NB4 (cell line): ENCODE measurements at regions not wholly inside any gene's neighbourhood (a gene's known extent, or its start where the extent isn't known, plus 50 kb on each side); places are given as distances from the start of the nearest gene placed in this dataset.

Source experiments
- DNase-seq: peaks from one replicate; pipeline ENCODE4 v3.0.0; 2010; ENCODE audit warnings: low read depth
- H3K4me3 ChIP-seq: one replicate; pipeline ENCODE4 v1.5.1; 2011; ENCODE audit warnings: mild to moderate bottlenecking, low read depth, low read length, moderate library complexity
- CTCF ChIP-seq: IDR thresholded peaks from one replicate; pipeline ENCODE4 v1.5.1; 2012; ENCODE audit warnings: low read depth, low read length
- MAX ChIP-seq: IDR thresholded peaks from 2 replicates; pipeline ENCODE4 v1.6.1; 2011; ENCODE audit warnings: low read depth, low read length
- MYC ChIP-seq: IDR thresholded peaks from 2 replicates; pipeline ENCODE4 v1.6.1; 2011; ENCODE audit warnings: low read depth, low read length
- POLR2A ChIP-seq: IDR thresholded peaks from 2 replicates; pipeline ENCODE4 v1.6.1; 2011; ENCODE audit warnings: mild to moderate bottlenecking; ENCODE audit not compliant: insufficient read length; ENCODE audit errors: extremely low read depth

- no peak for TF ChIP-seq MYC
- TF ChIP-seq CTCF = no peak
- no peak for TF ChIP-seq POLR2A
- TF ChIP-seq MAX = no peak
- H3K4me3 ChIP-seq = no peak overlapping the region
- no peak for DNase-seq
These were observed 204.1 kb downstream of the SS18 start for GRCh38 chr18:25886283-25886682.

GRCh38 chr18:25883091-25883490, 207.3 kb downstream of the SS18 start:
- TF ChIP-seq POLR2A (no peak), MYC (no peak), CTCF (no peak), MAX (no peak)
- H3K4me3 ChIP-seq = no peak overlapping the region
- DNase-seq = no peak

- TF ChIP-seq CTCF (no peak), POLR2A (no peak), MYC (no peak), MAX (no peak)
- H3K4me3 ChIP-seq = no peak overlapping the region
- no peak for DNase-seq
These were observed 209.3 kb downstream of the SS18 start for GRCh38 chr18:25881149-25881548.

- TF ChIP-seq MYC (no peak), MAX (no peak)
- no peak for DNase-seq
- H3K4me3 ChIP-seq = no peak overlapping the region
These were observed 210.0 kb downstream of the SS18 start for GRCh38 chr18:25880441-25880840.

GRCh38 chr18:25876330-25876948, 214.0 kb downstream of the SS18 start:
- no peak for DNase-seq
- no peak for TF ChIP-seq MAX
- TF ChIP-seq CTCF = no peak
- TF ChIP-seq POLR2A = no peak
- TF ChIP-seq MYC = no peak
- no peak overlapping the region for H3K4me3 ChIP-seq

GRCh38 chr18:25875551-25876240, 214.7 kb downstream of the SS18 start:
- no peak for TF ChIP-seq MAX
- no peak for TF ChIP-seq POLR2A
- no peak for TF ChIP-seq MYC
- no peak for TF ChIP-seq CTCF
- no peak overlapping the region for H3K4me3 ChIP-seq
- DNase-seq = no peak
